ENCODE measurements at regions not wholly inside any gene's neighbourhood (a gene's known extent, or its start where the extent isn't known, plus 50 kb on each side); places are given as distances from the start of the nearest gene placed in this dataset.

DNA sequence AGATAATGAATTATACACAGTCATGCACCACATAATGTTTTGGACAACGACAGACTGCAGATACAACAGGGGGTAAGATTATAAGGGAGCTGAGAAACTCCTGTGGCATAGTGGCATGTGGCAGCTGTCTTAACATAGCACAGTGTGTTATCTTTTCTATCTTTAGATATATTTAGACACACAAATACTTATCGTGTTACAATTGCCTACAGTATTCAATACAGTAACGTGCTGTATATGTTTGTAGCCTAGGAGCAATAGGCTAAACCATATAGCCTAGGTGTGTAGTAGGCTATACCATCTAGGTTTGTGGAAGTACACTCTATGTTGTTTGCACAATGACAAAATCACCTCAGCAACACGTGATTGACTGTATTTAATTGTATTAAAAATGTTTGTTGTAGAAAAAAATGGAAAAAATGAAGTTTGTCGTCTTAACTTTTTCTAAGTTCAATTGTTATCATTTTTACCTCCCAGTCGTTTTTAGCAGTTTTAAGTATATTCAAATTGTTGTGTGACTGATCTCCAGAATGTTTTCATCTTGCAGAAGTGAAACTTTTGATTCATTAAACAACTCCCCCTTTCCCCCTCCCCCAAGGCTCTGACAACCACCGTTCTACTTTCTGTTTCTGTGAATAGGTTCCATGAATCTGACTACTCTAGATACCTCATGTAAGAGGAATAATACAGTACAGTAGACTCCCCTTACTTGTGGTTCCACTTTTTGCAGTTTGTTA is 351.0 kb upstream of the B3GALT2 start:
- TF ChIP-seq, protein P1, sequence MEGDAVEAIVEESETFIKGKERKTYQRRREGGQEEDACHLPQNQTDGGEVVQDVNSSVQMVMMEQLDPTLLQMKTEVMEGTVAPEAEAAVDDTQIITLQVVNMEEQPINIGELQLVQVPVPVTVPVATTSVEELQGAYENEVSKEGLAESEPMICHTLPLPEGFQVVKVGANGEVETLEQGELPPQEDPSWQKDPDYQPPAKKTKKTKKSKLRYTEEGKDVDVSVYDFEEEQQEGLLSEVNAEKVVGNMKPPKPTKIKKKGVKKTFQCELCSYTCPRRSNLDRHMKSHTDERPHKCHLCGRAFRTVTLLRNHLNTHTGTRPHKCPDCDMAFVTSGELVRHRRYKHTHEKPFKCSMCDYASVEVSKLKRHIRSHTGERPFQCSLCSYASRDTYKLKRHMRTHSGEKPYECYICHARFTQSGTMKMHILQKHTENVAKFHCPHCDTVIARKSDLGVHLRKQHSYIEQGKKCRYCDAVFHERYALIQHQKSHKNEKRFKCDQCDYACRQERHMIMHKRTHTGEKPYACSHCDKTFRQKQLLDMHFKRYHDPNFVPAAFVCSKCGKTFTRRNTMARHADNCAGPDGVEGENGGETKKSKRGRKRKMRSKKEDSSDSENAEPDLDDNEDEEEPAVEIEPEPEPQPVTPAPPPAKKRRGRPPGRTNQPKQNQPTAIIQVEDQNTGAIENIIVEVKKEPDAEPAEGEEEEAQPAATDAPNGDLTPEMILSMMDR (conservative IDR thresholded peaks at IDR 0.05): no peak
- no peak for TF ChIP-seq EZH2 (IDR thresholded peaks at IDR 0.05; ENCODE audit: low read depth)

Measured in PC-9 (cell line).